ENCODE measurements at regions not wholly inside any gene's neighbourhood (a gene's known extent, or its start where the extent isn't known, plus 50 kb on each side); places are given as distances from the start of the nearest gene placed in this dataset.
"Not testable (repeated sequence)": the region's sequence is repeated elsewhere in the genome, so short reads cannot be mapped to it uniquely, and the experiment has no call there.

DNA sequence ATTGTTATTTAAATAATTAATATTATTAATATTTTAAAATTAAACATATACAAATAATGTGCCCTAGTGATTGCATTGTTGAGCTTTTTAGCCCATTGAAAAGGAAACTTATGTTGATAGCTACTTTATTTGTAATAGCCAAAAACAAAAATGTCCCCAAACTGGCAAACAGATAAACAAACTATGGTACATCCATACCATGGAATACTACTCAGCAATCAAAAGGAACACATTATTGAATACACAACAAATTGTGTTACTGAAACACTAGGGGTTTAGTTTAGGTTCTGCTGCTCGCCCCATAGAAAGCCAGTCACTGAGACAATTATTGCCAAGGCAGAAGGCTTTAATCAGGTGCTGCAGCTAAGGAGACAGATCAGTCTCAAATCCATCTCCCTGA, 239.7 kb upstream of the KITLG start:
- WGBS, 2 donors = 84 to 97% methylated on average over 1 of the region's 1 CpG
- H3K4me3 ChIP-seq = no peak overlapping the region
- H3K27ac ChIP-seq = no peak overlapping the region
- H3K27me3 ChIP-seq = no peaks in the 10 kb centered on the region
- H3K36me3 ChIP-seq (replicated peaks in 1 of 2; ENCODE audit: insufficient read depth in 1 of 2, low read depth in 2 of 2) = no peaks in the 10 kb centered on the region
- TF ChIP-seq, protein P1, sequence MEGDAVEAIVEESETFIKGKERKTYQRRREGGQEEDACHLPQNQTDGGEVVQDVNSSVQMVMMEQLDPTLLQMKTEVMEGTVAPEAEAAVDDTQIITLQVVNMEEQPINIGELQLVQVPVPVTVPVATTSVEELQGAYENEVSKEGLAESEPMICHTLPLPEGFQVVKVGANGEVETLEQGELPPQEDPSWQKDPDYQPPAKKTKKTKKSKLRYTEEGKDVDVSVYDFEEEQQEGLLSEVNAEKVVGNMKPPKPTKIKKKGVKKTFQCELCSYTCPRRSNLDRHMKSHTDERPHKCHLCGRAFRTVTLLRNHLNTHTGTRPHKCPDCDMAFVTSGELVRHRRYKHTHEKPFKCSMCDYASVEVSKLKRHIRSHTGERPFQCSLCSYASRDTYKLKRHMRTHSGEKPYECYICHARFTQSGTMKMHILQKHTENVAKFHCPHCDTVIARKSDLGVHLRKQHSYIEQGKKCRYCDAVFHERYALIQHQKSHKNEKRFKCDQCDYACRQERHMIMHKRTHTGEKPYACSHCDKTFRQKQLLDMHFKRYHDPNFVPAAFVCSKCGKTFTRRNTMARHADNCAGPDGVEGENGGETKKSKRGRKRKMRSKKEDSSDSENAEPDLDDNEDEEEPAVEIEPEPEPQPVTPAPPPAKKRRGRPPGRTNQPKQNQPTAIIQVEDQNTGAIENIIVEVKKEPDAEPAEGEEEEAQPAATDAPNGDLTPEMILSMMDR (IDR thresholded peaks at IDR 0.05) = no peak
- no peaks in the 10 kb centered on the region for H3K9me3 ChIP-seq
- DNase-seq (no peak), ATAC-seq (no peak)
- intact Hi-C loops (cut with DNase I) = no loop called here
- H3K4me1 ChIP-seq = peaks cover 15% of the 10 kb centered on the region

DNA sequence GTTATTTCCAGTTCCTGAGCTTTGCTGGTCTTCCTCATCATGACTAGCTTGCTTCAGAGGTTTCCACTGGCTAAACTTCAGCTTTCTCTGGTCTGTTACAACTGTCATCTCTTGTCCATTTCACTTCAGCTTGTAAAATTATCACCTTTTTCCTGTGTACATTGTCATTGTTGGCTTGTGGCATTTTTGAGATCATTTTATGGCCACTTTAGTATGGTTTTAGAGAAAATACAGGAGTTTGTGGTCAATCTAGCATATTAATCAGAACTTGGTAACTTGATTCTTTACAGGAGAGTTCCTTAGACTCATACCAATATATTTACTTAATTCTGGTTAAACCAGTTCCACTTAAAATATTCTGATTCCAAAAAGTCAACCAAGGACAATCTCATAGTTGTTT, 235.9 kb upstream of the KITLG start:
- Histone ChIP-seq H3K4me3 (no peak overlapping the region), H3K36me3 (replicated peaks in 1 of 2; ENCODE audit: insufficient read depth in 1 of 2, low read depth in 2 of 2) (no peaks in the 10 kb centered on the region), H3K27me3 (no peaks in the 10 kb centered on the region), H3K4me1 (peaks cover 32% of the 10 kb centered on the region), H3K9me3 (no peaks in the 10 kb centered on the region), H3K27ac (peak overlapping the region in 1 of 4 donors; percentile 21)
- DNase-seq (no peak), ATAC-seq (peak; percentile 86)
- TF ChIP-seq POLR2A (IDR thresholded peaks at IDR 0.05) = no peak
- TF ChIP-seq, protein P1 (IDR thresholded peaks at IDR 0.05) = no peak
- intact Hi-C loops (cut with DNase I) = no loop called here

DNA sequence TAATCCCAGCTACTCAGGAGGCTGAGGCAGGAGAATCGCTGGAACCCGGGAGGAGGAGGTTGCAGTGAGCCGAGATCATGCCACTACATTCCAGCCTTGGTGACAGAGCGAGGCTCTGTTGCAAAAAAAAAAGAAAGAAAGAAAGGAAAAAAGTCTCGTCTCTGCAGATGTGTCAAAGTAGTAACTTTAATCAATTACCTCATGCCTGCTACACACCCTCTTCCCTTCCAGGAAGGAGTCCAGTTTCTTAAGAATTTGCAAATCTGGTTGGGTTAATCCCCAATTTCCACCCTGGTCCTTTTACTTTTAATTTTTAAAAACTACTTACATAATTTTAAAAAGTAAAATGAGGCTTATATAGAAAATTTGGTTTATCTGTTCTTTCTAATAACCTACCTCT, 234.5 kb upstream of the KITLG start:
- no peak for DNase-seq
- Histone ChIP-seq H3K9me3 (no peaks in the 10 kb centered on the region), H3K4me3 (no peak overlapping the region), H3K36me3 (replicated peaks in 1 of 2; ENCODE audit: insufficient read depth in 1 of 2, low read depth in 2 of 2) (no peaks in the 10 kb centered on the region), H3K4me1 (peaks cover 32% of the 10 kb centered on the region), H3K27ac (no peak overlapping the region), H3K27me3 (no peaks in the 10 kb centered on the region)
- 91 to 92% methylated on average over 5 of the region's 5 CpGs for WGBS, 2 donors
- TF ChIP-seq, protein P1 (IDR thresholded peaks at IDR 0.05) = no peak
- no peak for TF ChIP-seq POLR2A (IDR thresholded peaks at IDR 0.05)
- intact Hi-C loops (cut with DNase I) = no loop called here
- ATAC-seq = no peak

DNA sequence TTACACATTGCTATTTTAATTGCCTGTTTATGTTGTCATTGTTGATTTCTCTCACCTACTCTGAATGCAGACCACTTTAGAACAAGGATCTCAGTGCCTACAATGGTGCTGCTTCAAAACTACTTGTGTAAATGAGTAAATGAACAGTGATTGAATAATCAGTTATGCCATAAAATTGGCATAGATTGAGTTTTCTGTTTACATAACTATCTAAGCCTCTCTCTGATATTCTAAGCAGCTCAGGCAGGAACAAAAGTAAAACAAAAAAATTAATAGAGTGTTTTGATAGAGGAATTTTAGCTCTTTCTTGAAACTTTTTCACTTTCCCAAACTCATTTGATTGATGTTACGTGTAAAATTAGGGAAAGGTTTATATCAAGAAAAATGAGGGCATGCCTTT, 232.3 kb upstream of the KITLG start:
- Histone ChIP-seq H3K36me3 (replicated peaks in 1 of 2; ENCODE audit: insufficient read depth in 1 of 2, low read depth in 2 of 2) (no peaks in the 10 kb centered on the region), H3K27me3 (no peaks in the 10 kb centered on the region), H3K4me3 (no peak overlapping the region), H3K27ac (no peak overlapping the region), H3K4me1 (peaks cover 32% of the 10 kb centered on the region), H3K9me3 (no peaks in the 10 kb centered on the region)
- no peak for TF ChIP-seq POLR2A (IDR thresholded peaks at IDR 0.05)
- TF ChIP-seq, protein P1 (IDR thresholded peaks at IDR 0.05) = no peak
- WGBS, 2 donors = 97 to 100% methylated on average over 1 of the region's 1 CpG
- DNase-seq (no peak), ATAC-seq (no peak)
- intact Hi-C loops (cut with DNase I) = no loop called here

DNA sequence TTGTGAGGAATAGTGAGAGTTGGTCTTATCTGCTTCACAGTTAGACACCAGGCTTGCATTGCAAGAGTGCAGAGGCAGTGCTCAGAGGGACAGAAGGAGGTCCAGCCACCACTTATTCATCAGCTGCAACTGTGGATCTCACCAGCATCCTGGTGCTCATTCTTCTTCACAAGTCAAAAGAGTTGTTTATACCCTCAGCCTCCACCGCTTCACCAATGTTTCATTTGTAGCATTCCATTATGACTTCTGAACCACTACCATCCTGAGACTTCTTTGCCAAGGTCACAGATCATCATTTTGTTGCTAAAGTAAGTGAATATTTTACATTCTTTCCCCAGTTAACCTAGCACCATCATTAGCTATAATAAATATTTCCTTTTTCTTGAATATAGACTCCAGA, 230.5 kb upstream of the KITLG start:
- H3K9me3 ChIP-seq = no peaks in the 10 kb centered on the region
- DNase-seq (no peak), ATAC-seq (no peak)
- H3K4me1 ChIP-seq = peaks cover 21% of the 10 kb centered on the region
- H3K27me3 ChIP-seq = no peaks in the 10 kb centered on the region
- no peak overlapping the region for H3K4me3 ChIP-seq
- H3K36me3 ChIP-seq (replicated peaks in 1 of 2; ENCODE audit: insufficient read depth in 1 of 2, low read depth in 2 of 2) = no peaks in the 10 kb centered on the region
- TF ChIP-seq, protein P1 (IDR thresholded peaks at IDR 0.05) = no peak
- no peak for TF ChIP-seq POLR2A (IDR thresholded peaks at IDR 0.05)
- intact Hi-C loops (cut with DNase I) = no loop called here
- no peak overlapping the region for H3K27ac ChIP-seq
- 94 to 100% methylated on average over 1 of the region's 1 CpG for WGBS, 2 donors

DNA sequence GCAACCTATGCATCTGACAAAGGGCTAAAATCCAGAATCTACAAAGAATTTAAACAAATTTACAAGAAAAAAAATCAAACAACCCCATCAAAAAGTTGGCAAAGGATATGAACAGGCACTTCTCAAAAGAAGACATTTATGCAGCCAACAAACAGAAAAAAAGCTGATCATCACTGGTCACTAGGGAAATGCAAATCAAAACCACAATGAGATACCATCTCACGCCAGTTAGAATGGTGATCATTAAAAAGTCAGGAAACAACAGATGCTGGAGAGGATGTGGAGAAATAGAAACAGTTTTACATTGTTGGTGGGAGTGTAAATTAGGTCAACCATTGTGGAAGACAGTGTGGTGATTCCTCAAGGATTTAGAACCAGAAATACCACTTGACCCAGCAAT, 229.6 kb upstream of the KITLG start:
- H3K9me3 ChIP-seq; H3K27me3 ChIP-seq; ATAC-seq; H3K27ac ChIP-seq; intact Hi-C loops (cut with DNase I); H3K36me3 ChIP-seq (replicated peaks in 1 of 2; ENCODE audit: insufficient read depth in 1 of 2, low read depth in 2 of 2); H3K4me3 ChIP-seq; DNase-seq: not testable (repeated sequence)
- H3K4me1 ChIP-seq = peaks cover 17% of the 10 kb centered on the region
- WGBS, 2 donors = 92 to 94% methylated on average over 1 of the region's 1 CpG
